ENCODE measurements at regions not wholly inside any gene's neighbourhood (a gene's known extent, or its start where the extent isn't known, plus 50 kb on each side); places are given as distances from the start of the nearest gene placed in this dataset.

DNA sequence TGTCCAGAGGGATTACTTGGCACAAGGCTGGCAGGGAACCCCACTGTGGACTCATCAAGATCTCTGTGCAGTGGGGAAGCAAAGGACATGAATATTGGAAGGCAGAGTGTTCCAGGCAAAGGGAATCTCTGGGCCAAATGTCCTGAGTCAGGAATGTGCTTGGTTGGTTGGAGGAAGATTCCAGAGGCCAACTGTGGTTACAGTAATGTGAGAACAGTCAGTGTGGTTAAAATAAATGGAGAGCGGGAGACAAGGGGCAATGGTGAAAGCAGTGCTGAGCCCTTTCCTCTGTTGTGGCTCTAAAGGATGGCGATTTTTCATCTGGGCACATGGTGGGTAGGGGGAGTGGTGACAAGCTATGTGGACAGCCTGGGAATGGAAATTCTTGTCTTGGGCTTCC, 948.2 kb downstream of the BCL11B start:
- TF ChIP-seq CEBPB (IDR thresholded peaks at IDR 0.05) (no peak), ZBTB7A (IDR thresholded peaks at IDR 0.05; ENCODE audit: low read depth) (no peak), USF1 (IDR thresholded peaks at IDR 0.05) (no peak), RAD21 (IDR thresholded peaks at IDR 0.05; ENCODE audit: low read depth) (no peak), TCF12 (IDR thresholded peaks at IDR 0.05; ENCODE audit: low read depth) (no peak), CREB1 (IDR thresholded peaks at IDR 0.05; ENCODE audit: low read depth) (no peak), TEAD4 (IDR thresholded peaks at IDR 0.05) (no peak), EP300 (IDR thresholded peaks at IDR 0.05; ENCODE audit: borderline replicate concordance) (no peak), EGR1 (IDR thresholded peaks at IDR 0.05) (no peak), FOXM1 (IDR thresholded peaks at IDR 0.05; ENCODE audit: borderline replicate concordance, low read depth) (no peak), TAF1 (IDR thresholded peaks at IDR 0.05; ENCODE audit: low read depth) (no peak), YY1 (IDR thresholded peaks at IDR 0.05; ENCODE audit: low read depth) (no peak), NFIC (IDR thresholded peaks at IDR 0.05) (no peak), MAX (IDR thresholded peaks at IDR 0.05) (no peak)
- TF ChIP-seq, protein P1, sequence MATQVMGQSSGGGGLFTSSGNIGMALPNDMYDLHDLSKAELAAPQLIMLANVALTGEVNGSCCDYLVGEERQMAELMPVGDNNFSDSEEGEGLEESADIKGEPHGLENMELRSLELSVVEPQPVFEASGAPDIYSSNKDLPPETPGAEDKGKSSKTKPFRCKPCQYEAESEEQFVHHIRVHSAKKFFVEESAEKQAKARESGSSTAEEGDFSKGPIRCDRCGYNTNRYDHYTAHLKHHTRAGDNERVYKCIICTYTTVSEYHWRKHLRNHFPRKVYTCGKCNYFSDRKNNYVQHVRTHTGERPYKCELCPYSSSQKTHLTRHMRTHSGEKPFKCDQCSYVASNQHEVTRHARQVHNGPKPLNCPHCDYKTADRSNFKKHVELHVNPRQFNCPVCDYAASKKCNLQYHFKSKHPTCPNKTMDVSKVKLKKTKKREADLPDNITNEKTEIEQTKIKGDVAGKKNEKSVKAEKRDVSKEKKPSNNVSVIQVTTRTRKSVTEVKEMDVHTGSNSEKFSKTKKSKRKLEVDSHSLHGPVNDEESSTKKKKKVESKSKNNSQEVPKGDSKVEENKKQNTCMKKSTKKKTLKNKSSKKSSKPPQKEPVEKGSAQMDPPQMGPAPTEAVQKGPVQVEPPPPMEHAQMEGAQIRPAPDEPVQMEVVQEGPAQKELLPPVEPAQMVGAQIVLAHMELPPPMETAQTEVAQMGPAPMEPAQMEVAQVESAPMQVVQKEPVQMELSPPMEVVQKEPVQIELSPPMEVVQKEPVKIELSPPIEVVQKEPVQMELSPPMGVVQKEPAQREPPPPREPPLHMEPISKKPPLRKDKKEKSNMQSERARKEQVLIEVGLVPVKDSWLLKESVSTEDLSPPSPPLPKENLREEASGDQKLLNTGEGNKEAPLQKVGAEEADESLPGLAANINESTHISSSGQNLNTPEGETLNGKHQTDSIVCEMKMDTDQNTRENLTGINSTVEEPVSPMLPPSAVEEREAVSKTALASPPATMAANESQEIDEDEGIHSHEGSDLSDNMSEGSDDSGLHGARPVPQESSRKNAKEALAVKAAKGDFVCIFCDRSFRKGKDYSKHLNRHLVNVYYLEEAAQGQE (IDR thresholded peaks at IDR 0.05; ENCODE audit: low read depth), result no peak

GRCh38 chr14:98325761-98326160, 946.2 kb downstream of the BCL11B start:
- no peak for TF ChIP-seq EP300 (IDR thresholded peaks at IDR 0.05; ENCODE audit: borderline replicate concordance)
- TF ChIP-seq NFIC (IDR thresholded peaks at IDR 0.05), result no peak
- no peak for TF ChIP-seq TCF12 (IDR thresholded peaks at IDR 0.05; ENCODE audit: low read depth)
- TF ChIP-seq TAF1 (IDR thresholded peaks at IDR 0.05; ENCODE audit: low read depth), result no peak
- TF ChIP-seq, protein P1 (IDR thresholded peaks at IDR 0.05; ENCODE audit: low read depth), result no peak
- TF ChIP-seq CEBPB (IDR thresholded peaks at IDR 0.05), result no peak
- TF ChIP-seq EGR1 (IDR thresholded peaks at IDR 0.05), result no peak
- no peak for TF ChIP-seq YY1 (IDR thresholded peaks at IDR 0.05; ENCODE audit: low read depth)
- TF ChIP-seq RAD21 (IDR thresholded peaks at IDR 0.05; ENCODE audit: low read depth), result no peak
- no peak for TF ChIP-seq MAX (IDR thresholded peaks at IDR 0.05)
- TF ChIP-seq USF1 (IDR thresholded peaks at IDR 0.05), result no peak
- TF ChIP-seq CREB1 (IDR thresholded peaks at IDR 0.05; ENCODE audit: low read depth), result no peak

- TF ChIP-seq FOXM1 (IDR thresholded peaks at IDR 0.05; ENCODE audit: borderline replicate concordance, low read depth) (no peak), RAD21 (IDR thresholded peaks at IDR 0.05; ENCODE audit: low read depth) (no peak), NFIC (IDR thresholded peaks at IDR 0.05) (no peak), EGR1 (IDR thresholded peaks at IDR 0.05) (no peak), ZBTB7A (IDR thresholded peaks at IDR 0.05; ENCODE audit: low read depth) (no peak), TAF1 (IDR thresholded peaks at IDR 0.05; ENCODE audit: low read depth) (no peak), CREB1 (IDR thresholded peaks at IDR 0.05; ENCODE audit: low read depth) (no peak), CEBPB (IDR thresholded peaks at IDR 0.05) (no peak), EP300 (IDR thresholded peaks at IDR 0.05; ENCODE audit: borderline replicate concordance) (no peak), TEAD4 (IDR thresholded peaks at IDR 0.05) (no peak), MAX (IDR thresholded peaks at IDR 0.05) (no peak), TCF12 (IDR thresholded peaks at IDR 0.05; ENCODE audit: low read depth) (no peak), USF1 (IDR thresholded peaks at IDR 0.05) (no peak), YY1 (IDR thresholded peaks at IDR 0.05; ENCODE audit: low read depth) (no peak)
- TF ChIP-seq, protein P1 (IDR thresholded peaks at IDR 0.05; ENCODE audit: low read depth), result no peak
These were observed 943.5 kb downstream of the BCL11B start for GRCh38 chr14:98328496-98328895.

- TF ChIP-seq CEBPB (IDR thresholded peaks at IDR 0.05) (no peak), MAX (IDR thresholded peaks at IDR 0.05) (no peak), EGR1 (IDR thresholded peaks at IDR 0.05) (no peak), TCF12 (IDR thresholded peaks at IDR 0.05; ENCODE audit: low read depth) (no peak), CREB1 (IDR thresholded peaks at IDR 0.05; ENCODE audit: low read depth) (no peak), ZBTB7A (IDR thresholded peaks at IDR 0.05; ENCODE audit: low read depth) (no peak), USF1 (IDR thresholded peaks at IDR 0.05) (no peak), FOXM1 (IDR thresholded peaks at IDR 0.05; ENCODE audit: borderline replicate concordance, low read depth) (no peak), TEAD4 (IDR thresholded peaks at IDR 0.05) (no peak), TAF1 (IDR thresholded peaks at IDR 0.05; ENCODE audit: low read depth) (no peak), NFIC (IDR thresholded peaks at IDR 0.05) (no peak), RAD21 (IDR thresholded peaks at IDR 0.05; ENCODE audit: low read depth) (no peak), EP300 (IDR thresholded peaks at IDR 0.05; ENCODE audit: borderline replicate concordance) (no peak), YY1 (IDR thresholded peaks at IDR 0.05; ENCODE audit: low read depth) (no peak)
- TF ChIP-seq, protein P1 (IDR thresholded peaks at IDR 0.05; ENCODE audit: low read depth), result no peak
These were observed 937.8 kb downstream of the BCL11B start for GRCh38 chr14:98334186-98334585.
